Liver (tissue), 3 donors: ENCODE measurements at regions not wholly inside any gene's neighbourhood (a gene's known extent, or its start where the extent isn't known, plus 50 kb on each side); places are given as distances from the start of the nearest gene placed in this dataset.

Source experiments
- ATF3 ChIP-seq: IDR thresholded peaks from 2 replicates; pipeline ENCODE4 v1.6.1; 2016; ENCODE audit warnings: antibody characterized with exemption
- CTCF ChIP-seq: fragments of 150-350 bp; IDR thresholded peaks from 2 replicates; pipeline ENCODE4 v1.5.1; 2017; ENCODE audit warnings: improper control_type of control experiment, low read depth, low read length; ENCODE audit not compliant: missing input control
- EGR1 ChIP-seq, 2 donors: IDR thresholded peaks; 2 replicates each; pipeline ENCODE4 v1.6.1; 2016 to 2018; ENCODE audit warnings: antibody characterized with exemption in 2 of 2, low read depth in 2 of 2
- GABPA ChIP-seq, 2 donors: IDR thresholded peaks in 1 of 2; conservative IDR thresholded peaks in 1 of 2; 2 replicates each; pipeline ENCODE4 v1.6.1; 2016; ENCODE audit warnings: antibody characterized with exemption in 2 of 2, mild to moderate bottlenecking in 1 of 2, moderate library complexity in 1 of 2
- HNF4A ChIP-seq, 2 donors: conservative IDR thresholded peaks; 2 replicates each; pipeline ENCODE4 v1.6.1; 2016; ENCODE audit warnings: antibody characterized with exemption in 2 of 2, mild to moderate bottlenecking in 2 of 2
- JUND ChIP-seq, 2 donors: IDR thresholded peaks; 2 replicates each; pipeline ENCODE4 v1.6.1; 2016; ENCODE audit warnings: antibody characterized with exemption in 2 of 2
- MAX ChIP-seq: IDR thresholded peaks from 2 replicates; pipeline ENCODE4 v1.6.1; 2016; ENCODE audit warnings: antibody characterized with exemption
- RAD21 ChIP-seq, 2 donors: IDR thresholded peaks; 2 replicates each; pipeline ENCODE4 v1.6.1; 2016; ENCODE audit warnings: antibody characterized with exemption in 2 of 2, mild to moderate bottlenecking in 2 of 2
- REST ChIP-seq: IDR thresholded peaks from 2 replicates; pipeline ENCODE4 v1.6.1; 2016; ENCODE audit warnings: antibody characterized with exemption, mild to moderate bottlenecking
- SP1 ChIP-seq: IDR thresholded peaks from 2 replicates; pipeline ENCODE4 v1.6.1; 2018; ENCODE audit warnings: antibody characterized with exemption, mild to moderate bottlenecking
- YY1 ChIP-seq: IDR thresholded peaks from 2 replicates; pipeline ENCODE4 v1.6.1; 2016; ENCODE audit warnings: antibody characterized with exemption, mild to moderate bottlenecking
- TF ChIP-seq, protein P1 (sequence below): IDR thresholded peaks from 2 replicates; pipeline ENCODE4 v1.6.1; 2016; ENCODE audit warnings: antibody characterized with exemption
- donor health status: healthy.
- donor health status: healthy.

DNA sequence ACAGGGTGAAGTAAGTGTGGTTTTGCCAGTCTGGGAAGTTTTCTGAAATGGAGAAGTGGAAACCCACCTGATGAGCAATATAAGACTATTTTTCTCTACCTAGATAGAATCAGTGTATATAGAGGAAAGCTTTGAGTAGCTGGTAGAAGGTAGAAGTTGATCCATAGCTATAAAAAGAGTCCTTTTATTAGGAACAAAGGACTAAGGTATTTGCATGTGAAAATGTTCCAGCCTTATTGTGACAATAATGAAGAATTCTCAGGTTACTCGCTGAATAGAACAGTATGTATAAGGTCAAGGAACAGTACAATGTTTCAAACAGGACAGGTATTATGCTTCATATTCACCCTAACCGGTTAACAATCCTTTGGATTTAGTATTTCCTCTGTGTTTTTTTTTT lies 972.2 kb downstream of the OTOL1 start:
- TF ChIP-seq CTCF = no peak
- no peak for TF ChIP-seq REST
- no peak for TF ChIP-seq HNF4A (conservative IDR thresholded peaks at IDR 0.05)
- TF ChIP-seq RAD21 (IDR thresholded peaks at IDR 0.05) = no peak
- no peak for TF ChIP-seq SP1
- TF ChIP-seq GABPA (IDR thresholded peaks at IDR 0.05 in 1 of 2, conservative IDR thresholded peaks at IDR 0.05 in 1 of 2) = no peak
- TF ChIP-seq JUND (IDR thresholded peaks at IDR 0.05) = no peak
- TF ChIP-seq YY1 = no peak
- TF ChIP-seq, protein P1, sequence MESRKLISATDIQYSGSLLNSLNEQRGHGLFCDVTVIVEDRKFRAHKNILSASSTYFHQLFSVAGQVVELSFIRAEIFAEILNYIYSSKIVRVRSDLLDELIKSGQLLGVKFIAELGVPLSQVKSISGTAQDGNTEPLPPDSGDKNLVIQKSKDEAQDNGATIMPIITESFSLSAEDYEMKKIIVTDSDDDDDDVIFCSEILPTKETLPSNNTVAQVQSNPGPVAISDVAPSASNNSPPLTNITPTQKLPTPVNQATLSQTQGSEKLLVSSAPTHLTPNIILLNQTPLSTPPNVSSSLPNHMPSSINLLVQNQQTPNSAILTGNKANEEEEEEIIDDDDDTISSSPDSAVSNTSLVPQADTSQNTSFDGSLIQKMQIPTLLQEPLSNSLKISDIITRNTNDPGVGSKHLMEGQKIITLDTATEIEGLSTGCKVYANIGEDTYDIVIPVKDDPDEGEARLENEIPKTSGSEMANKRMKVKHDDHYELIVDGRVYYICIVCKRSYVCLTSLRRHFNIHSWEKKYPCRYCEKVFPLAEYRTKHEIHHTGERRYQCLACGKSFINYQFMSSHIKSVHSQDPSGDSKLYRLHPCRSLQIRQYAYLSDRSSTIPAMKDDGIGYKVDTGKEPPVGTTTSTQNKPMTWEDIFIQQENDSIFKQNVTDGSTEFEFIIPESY = no peak
- no peak for TF ChIP-seq EGR1 (IDR thresholded peaks at IDR 0.05; ENCODE audit: low read depth in 2 of 2)
- no peak for TF ChIP-seq ATF3
- no peak for TF ChIP-seq MAX
